HUES6 (cell line): ENCODE measurements at regions not wholly inside any gene's neighbourhood (a gene's known extent, or its start where the extent isn't known, plus 50 kb on each side); places are given as distances from the start of the nearest gene placed in this dataset.
"Not testable (repeated sequence)": the region's sequence is repeated elsewhere in the genome, so short reads cannot be mapped to it uniquely, and the experiment has no call there.

ENCODE experiments used
- H3K27ac ChIP-seq: 2 replicates; pipeline ENCODE4 v1.7.0; 2013; ENCODE audit warnings: low read depth, mild to moderate bottlenecking, low read length, inconsistent platforms
- H3K27me3 ChIP-seq: 2 replicates; pipeline ENCODE4 v1.6.1; 2013; ENCODE audit warnings: low read length; ENCODE audit not compliant: control insufficient read depth, insufficient read depth
- H3K36me3 ChIP-seq: 2 replicates; pipeline ENCODE4 v1.6.1; 2013; ENCODE audit warnings: low read length; ENCODE audit not compliant: control insufficient read depth, insufficient read depth
- H3K4me1 ChIP-seq: 2 replicates; pipeline ENCODE4 v1.6.1; 2013; ENCODE audit warnings: low read length; ENCODE audit not compliant: control insufficient read depth, insufficient read depth
- H3K4me3 ChIP-seq: 2 replicates; pipeline ENCODE4 v1.5.1; 2013; ENCODE audit warnings: low read depth, low read length
- H3K9ac ChIP-seq: one replicate; pipeline ENCODE4 v1.6.1; 2013; ENCODE audit warnings: mild to moderate bottlenecking, low read length
- H3K9me3 ChIP-seq: 2 replicates; pipeline ENCODE4 v1.6.1; 2013; ENCODE audit warnings: low read depth, low read length; ENCODE audit not compliant: control insufficient read depth, insufficient read depth

DNA sequence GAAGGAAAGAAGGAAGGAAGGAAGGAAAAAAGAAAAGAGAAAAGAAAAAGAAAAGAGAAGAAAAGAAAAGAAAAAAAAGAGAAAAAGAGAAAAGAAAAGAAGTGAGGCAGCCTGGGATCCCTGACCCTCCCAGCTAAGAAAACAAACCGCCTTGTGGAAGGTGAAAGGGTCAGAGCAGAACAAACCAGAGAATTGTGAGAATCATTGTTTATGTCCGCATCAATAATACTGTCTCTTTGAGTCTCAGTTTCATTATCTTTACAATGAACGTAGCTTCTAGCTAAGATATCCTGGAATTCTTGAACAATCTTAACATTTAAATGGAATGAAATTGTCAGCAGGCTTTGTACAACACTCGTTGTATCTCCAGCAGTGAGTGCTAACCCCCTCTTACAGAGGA lies 66.4 kb upstream of the SERP2 start:
- Histone ChIP-seq H3K36me3 (no peaks in the 10 kb centered on the region), H3K4me1 (peaks cover 27% of the 10 kb centered on the region), H3K4me3 (no peak overlapping the region), H3K9ac (no peak overlapping the region), H3K9me3 (no peaks in the 10 kb centered on the region), H3K27ac (no peak overlapping the region), H3K27me3 (peaks cover 67% of the 10 kb centered on the region)

DNA sequence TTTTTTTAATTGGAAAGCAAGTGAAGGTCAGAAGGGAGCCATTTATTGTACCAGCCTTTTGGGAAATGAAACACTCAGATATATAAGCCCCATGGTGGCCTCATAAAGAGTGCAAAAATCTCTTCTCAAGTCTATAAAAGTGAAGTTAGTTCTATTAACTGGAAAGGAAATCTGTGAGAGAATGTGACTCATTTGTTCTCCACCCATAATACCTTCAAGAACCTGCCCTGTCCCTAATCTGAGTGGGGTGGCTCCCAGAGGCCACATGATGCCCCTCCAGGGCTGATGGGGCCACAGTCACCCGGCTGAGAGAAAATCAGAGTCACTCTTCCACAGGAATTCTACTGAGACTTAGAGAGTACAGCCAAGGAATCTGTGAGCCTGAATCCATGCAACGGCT lies 65.8 kb upstream of the SERP2 start:
- Histone ChIP-seq H3K36me3 (no peaks in the 10 kb centered on the region), H3K27ac (no peak overlapping the region), H3K27me3 (peaks cover 70% of the 10 kb centered on the region), H3K4me3 (no peak overlapping the region), H3K9me3 (no peaks in the 10 kb centered on the region), H3K9ac (no peak overlapping the region), H3K4me1 (peaks cover 27% of the 10 kb centered on the region)

DNA sequence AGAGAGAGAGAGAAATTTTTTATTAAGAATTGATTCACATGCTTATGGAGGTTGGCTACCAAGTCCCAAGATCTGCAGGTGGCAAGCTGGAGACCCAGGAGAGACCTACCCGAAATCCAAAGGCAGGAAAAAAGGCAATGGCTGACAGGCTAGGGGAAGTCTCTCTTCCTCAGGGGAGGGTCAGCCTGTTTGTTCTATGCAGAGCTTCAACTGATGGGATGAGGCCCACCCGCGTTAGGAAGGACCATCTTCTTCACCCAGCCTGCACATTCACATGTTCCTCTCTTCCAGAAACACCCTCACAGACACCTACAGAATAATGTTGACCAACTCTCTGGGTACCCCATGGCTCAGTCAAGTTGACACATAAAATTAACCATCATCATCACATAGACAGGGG lies 65.3 kb upstream of the SERP2 start:
- Histone ChIP-seq H3K4me3 (no peak overlapping the region), H3K27ac (no peak overlapping the region), H3K27me3 (peaks cover 73% of the 10 kb centered on the region), H3K36me3 (no peaks in the 10 kb centered on the region), H3K9me3 (no peaks in the 10 kb centered on the region), H3K4me1 (peaks cover 27% of the 10 kb centered on the region), H3K9ac (no peak overlapping the region)

DNA sequence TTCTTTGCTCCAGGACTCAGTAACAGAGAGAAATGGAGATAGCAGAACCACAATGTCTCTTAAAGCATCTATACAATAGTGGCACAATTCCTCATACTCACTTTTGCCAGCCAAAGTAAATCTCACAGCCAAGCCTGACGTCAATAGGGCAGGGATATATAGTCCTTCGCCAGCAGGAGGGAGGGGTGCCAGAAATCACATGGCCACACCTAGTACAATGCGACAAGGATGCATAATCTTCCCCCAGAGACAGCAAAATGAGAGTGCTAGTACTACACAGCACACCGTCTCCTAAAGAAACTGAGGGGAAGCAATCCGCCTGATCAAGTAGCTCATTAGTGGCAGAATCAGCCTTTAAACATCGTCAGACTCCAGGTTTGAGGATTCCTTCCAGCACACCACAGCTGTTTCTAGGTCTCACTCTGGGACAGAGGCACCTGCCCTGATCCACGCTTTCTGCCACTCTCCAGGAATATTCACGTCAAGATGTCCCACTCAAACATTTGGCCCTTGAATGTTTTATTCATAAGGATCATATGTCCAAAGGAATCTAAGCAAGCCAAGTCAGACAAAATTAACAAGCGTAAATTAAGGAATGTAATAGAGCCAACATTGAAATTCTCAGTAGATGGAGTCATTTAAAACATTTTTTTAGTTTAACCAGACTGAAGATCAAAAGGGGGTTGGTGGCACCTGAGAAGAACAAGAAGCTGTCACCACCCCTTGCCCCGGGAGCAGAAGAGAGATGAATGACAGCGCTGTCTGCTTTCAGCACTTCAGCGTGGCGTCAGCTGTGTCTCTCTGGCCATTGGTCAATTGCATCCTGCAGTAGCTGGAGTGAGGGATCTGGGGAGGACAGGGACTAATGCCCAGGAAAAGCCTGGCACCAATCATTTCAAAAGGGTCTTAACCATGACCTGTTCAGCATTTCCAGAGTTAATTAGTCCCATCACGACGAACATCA lies 63.5 kb upstream of the SERP2 start:
- Histone ChIP-seq H3K4me3 (no peak overlapping the region), H3K9me3 (no peaks in the 10 kb centered on the region), H3K36me3 (no peaks in the 10 kb centered on the region), H3K9ac (no peak overlapping the region), H3K27ac (no peak overlapping the region), H3K4me1 (peaks cover 21% of the 10 kb centered on the region), H3K27me3 (peaks cover 63% of the 10 kb centered on the region)

DNA sequence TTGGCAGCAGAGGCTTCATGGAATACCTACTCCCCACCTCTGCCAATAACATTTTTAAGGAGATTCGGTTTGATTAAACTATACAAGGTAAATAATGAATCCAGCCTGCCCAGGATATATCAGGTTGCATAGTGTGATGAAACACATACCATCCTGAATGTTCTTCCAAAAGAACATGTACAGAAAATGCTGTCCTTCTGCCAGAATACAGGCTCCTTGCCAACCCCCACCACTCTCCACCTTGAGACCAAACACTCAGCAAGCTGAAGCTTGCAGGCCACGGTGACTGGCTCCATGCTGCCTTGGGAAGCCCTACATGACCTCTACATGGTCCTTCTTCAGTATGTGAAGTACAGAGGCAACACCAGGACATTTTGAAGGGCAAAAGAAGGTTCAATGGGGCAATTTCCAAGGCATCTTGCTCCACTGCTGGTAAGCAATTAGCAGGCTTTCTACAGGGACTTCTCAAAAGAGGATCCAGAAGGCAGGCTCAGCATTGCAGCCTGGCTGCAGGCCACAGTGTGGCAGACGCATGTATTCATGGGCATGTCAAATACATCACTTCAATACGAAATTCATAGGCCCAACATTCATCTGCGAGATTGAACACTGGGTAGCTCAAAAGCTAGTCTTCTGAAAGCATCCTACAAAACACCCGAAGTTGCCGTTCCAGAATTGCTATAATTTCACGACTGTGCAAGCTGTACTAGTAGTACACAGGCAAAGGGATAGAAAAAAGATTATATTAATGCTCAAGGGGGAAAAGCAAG lies 62.4 kb upstream of the SERP2 start:
- peaks cover 10% of the 10 kb centered on the region for H3K4me1 ChIP-seq
- H3K9ac ChIP-seq, result no peak overlapping the region
- H3K9me3 ChIP-seq, result no peaks in the 10 kb centered on the region
- no peak overlapping the region for H3K27ac ChIP-seq
- H3K4me3 ChIP-seq, result no peak overlapping the region
- peaks cover 52% of the 10 kb centered on the region for H3K27me3 ChIP-seq
- H3K36me3 ChIP-seq, result no peaks in the 10 kb centered on the region

DNA sequence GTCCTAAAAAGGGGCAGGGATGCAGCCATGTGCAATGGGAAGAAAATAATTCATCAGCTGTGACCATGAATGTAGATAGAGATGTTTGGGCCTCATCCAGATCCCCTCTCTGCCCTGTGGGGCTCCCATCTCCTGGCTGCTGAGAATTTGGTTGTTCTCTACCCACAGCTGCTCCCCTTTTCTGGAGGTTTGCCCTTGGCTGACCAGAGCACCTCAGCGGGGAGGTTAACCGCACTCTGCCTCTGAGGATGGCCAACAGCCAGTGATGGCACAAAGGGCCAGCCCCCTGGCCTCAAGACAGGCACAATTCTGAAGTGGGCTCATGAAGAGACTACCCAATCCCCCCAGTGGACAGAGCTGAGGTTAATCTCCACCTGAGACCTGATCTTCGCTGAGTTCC lies 61.5 kb upstream of the SERP2 start:
- Histone ChIP-seq H3K4me1 (peaks cover 3% of the 10 kb centered on the region; the same call in 1 of the 2 replicates), H3K9me3 (no peaks in the 10 kb centered on the region), H3K4me3 (no peak overlapping the region), H3K27me3 (peaks cover 51% of the 10 kb centered on the region), H3K27ac (no peak overlapping the region), H3K36me3 (no peaks in the 10 kb centered on the region), H3K9ac (no peak overlapping the region)

DNA sequence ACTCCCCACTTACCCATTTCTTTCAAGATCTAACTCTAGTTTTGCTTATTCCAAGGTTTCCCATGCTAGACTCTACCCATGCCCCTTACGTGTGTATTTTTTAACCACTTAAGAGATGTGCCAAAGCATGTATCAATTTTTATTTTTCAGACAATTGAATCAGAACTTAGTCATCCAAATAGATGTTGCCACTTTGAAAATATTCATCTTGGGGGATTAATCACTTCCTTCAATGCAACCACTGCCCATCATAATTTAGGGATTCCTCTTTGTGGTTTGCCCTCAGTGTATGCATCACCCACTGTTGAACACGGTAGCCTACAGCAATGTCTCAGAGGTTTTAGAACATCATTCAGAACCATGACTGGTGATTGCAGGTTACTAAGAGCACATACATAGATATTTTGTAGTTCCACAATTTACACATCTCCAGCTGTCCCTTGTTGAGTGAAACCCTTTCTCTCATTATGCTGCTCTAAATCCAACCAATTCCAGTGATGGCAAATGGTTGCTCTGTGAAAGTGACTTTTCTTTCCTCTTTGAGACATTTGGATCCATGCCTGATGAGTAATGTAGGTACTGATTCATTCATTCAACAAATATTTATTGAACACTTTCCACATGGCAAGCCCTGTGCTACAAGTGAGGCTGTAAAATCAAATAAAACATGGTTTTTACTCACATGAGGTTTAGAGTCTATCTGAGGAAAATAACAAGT lies 60.6 kb upstream of the SERP2 start:
- H3K27me3 ChIP-seq, result peaks cover 43% of the 10 kb centered on the region
- no peaks in the 10 kb centered on the region for H3K36me3 ChIP-seq
- H3K27ac ChIP-seq, result no peak overlapping the region
- no peak overlapping the region for H3K9ac ChIP-seq
- no peaks in the 10 kb centered on the region for H3K9me3 ChIP-seq
- no peak overlapping the region for H3K4me3 ChIP-seq
- no peaks in the 10 kb centered on the region for H3K4me1 ChIP-seq

DNA sequence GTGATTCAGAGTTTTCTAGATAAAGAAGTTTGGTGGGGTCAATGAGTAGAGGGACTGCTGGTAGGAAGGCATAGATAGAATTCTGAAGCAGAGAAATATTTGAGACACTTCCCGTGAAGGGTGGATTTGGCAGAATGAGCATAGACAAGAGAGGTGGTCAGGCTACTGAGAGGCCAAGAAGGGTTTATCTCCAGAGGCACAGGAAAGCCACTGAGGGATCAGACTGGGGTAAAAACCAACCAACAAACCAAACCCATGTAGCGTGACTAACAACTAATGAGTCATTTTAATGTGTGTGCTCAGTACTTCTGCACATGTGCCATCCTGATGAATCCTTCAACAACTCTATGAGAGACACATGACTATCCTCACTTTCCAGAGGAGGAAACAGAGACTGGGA lies 60.0 kb upstream of the SERP2 start:
- H3K9me3 ChIP-seq, result no peaks in the 10 kb centered on the region
- no peak overlapping the region for H3K27ac ChIP-seq
- no peak overlapping the region for H3K9ac ChIP-seq
- no peaks in the 10 kb centered on the region for H3K36me3 ChIP-seq
- no peak overlapping the region for H3K4me3 ChIP-seq
- no peaks in the 10 kb centered on the region for H3K4me1 ChIP-seq
- H3K27me3 ChIP-seq, result peaks cover 36% of the 10 kb centered on the region

DNA sequence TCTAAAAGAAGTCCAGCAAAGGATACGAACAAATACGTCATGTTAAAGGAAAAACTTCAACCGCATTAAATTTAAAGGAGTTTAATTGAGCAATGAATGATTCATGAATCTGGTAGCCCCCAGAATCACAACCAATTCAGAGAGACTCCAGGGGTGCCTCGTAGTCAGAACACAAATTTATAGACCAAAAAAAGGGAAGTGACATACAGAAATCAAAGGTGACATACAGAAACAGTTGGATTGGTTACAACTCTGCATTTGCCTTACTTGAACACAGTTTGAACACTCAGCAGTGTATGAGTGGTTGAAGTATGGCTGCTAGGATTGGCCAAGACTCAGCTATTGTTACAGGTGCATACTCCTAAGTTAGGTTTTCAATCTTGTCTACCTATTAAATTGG lies 59.5 kb upstream of the SERP2 start:
- H3K9me3 ChIP-seq, H3K36me3 ChIP-seq, H3K27ac ChIP-seq, H3K4me3 ChIP-seq, H3K9ac ChIP-seq, H3K4me1 ChIP-seq: not testable (repeated sequence)
- H3K27me3 ChIP-seq, result peaks cover 31% of the 10 kb centered on the region

DNA sequence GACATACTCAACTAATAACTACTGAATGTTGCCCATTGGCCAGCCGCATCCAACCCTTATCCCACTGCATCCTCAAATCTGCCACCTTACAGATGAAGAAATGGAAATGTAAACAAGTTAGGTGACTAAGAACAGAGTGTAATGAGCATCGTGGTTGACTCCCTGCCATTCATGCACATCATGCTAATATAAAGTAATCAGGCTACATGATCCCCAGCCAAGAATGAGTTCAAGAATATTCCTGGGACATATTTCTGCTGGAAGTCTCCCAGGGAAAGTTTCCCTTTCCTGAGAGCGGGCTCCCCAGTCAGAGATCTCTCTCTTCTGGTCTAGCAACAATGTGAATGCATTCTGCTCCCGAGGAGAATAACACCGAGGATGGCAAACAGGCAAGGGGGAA lies 55.9 kb upstream of the SERP2 start:
- Histone ChIP-seq H3K9ac (no peak overlapping the region), H3K36me3 (no peaks in the 10 kb centered on the region), H3K4me3 (no peak overlapping the region), H3K4me1 (no peaks in the 10 kb centered on the region), H3K27ac (no peak overlapping the region), H3K9me3 (peaks cover 6% of the 10 kb centered on the region), H3K27me3 (peaks cover 3% of the 10 kb centered on the region; the same call in 1 of the 2 replicates)
